ENCODE measurements at regions not wholly inside any gene's neighbourhood (a gene's known extent, or its start where the extent isn't known, plus 50 kb on each side); places are given as distances from the start of the nearest gene placed in this dataset.

DNA sequence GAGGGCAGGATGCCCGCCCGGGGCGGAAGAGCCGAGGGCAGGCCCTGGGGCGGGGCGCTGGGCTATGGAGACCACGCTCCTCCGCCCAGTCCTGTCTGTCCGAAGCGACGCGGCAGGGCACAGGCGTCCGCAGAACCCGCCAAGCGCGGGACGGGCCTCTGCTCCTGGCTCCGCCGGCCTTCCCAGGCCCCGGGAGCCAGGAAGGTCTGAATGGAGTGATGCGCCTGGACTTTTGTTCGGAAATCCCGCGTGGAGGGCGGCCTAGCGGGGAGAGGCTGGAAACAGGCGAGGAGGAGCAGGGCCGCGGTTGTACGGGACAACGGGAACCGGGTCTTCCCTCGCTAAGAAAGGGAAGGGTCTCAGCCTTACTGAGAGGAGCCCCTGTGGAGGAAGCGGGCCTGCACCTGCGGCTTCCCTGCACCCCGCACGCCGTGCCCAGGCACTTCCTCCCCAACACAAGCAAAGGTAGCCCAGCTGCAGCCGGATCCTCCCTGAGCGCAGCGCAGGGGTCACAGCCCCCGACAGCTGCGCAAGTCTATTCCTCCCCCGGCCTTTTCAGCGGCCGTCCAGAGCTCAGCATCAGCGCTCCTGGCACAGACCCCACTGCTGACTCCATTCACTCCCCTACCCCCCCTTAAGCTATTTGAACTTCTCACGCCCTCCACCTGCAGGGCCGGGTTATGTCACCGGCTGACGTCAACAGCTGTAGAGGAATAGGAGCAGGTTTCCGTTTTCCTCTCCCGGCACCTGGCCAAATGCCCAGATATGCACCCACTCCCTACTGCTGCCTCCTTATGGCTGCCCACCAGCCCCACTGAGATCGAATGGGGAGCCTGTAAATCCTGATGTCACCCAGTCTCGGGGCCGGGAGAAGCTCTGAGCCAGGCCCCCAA lies 143.2 kb upstream of the RET start:
- no peak overlapping the region for H4K91ac ChIP-seq (ENCODE audit: insufficient read depth, low read depth, low read length)
- H2AK5ac ChIP-seq (ENCODE audit: low read depth, low read length) = no peak overlapping the region
- ATAC-seq (ENCODE audit: low read depth) (no peak), DNase-seq (peak; percentile 19)
- H3K4me3 ChIP-seq (ENCODE audit: insufficient read depth, low read depth, low read length) = no peak overlapping the region
- in situ Hi-C loops (cut with MboI; ENCODE audit: low sequenced_read_pairs) = no loop called here
- no peak overlapping the region for H4K8ac ChIP-seq (ENCODE audit: low read depth in 2 of 2, low read length in 2 of 2)
- no peak overlapping the region for H3K4me2 ChIP-seq (ENCODE audit: low read depth, low read length)
- POLR2A ChIA-PET (ENCODE audit: unreplicated experiment) = no interaction called here
- no peaks in the 10 kb centered on the region for H3K79me1 ChIP-seq (ENCODE audit: low read depth in 1 of 2, low read length in 2 of 2)
- 6% methylated on average over 20 of the region's 57 CpGs; no CpG with 5 or more reads in 1 of the 2 experiments for WGBS, 2 experiments (ENCODE audit: extremely low coverage in 2 of 2, insufficient read length in 1 of 2)
- no peak overlapping the region for H2BK5ac ChIP-seq (ENCODE audit: low read depth, low read length, poor library complexity, severe bottlenecking)
- H3K4ac ChIP-seq (ENCODE audit: low read depth, low read length) = no peak overlapping the region
- no peak overlapping the region for H3K9ac ChIP-seq (ENCODE audit: low read depth, low read length)
- H3K9me1 ChIP-seq (ENCODE audit: insufficient read depth, low read length) = peaks cover 2% of the 10 kb centered on the region; the same call in 1 of the 2 replicates
- H3K56ac ChIP-seq (ENCODE audit: extremely low read depth, insufficient read depth, low read length) = no peak overlapping the region
- H2AK9ac ChIP-seq (replicated peaks; ENCODE audit: low read depth, low read length, poor library complexity) = no peak overlapping the region
- no peak overlapping the region for H2BK20ac ChIP-seq (ENCODE audit: low read depth, low read length)
- peak overlapping the region; percentile 21 for H2AFZ ChIP-seq (replicated peaks; ENCODE audit: low read length, poor library complexity)
- intact Hi-C loops (cut with micrococcal nuclease) = no loop called here
- CTCF ChIA-PET = interaction anchor here (0.6 kb wide), 1 partner anchor 418 kb away, joined by 3 read pairs; no protein-coding TSS in a partner anchor
- no peaks in the 10 kb centered on the region for H3K9me3 ChIP-seq (ENCODE audit: control insufficient read depth, insufficient read depth, low read length)
- no peaks in the 10 kb centered on the region for H4K20me1 ChIP-seq (ENCODE audit: insufficient read depth, low read length)
- peaks cover 18% of the 10 kb centered on the region for H3K27me3 ChIP-seq (ENCODE audit: control insufficient read depth, insufficient read depth, low read length)
- H3K18ac ChIP-seq (ENCODE audit: low read depth, low read length) = no peak overlapping the region
- no peaks in the 10 kb centered on the region for H3K4me1 ChIP-seq (ENCODE audit: control insufficient read depth, insufficient read depth, low read length)
- no peak overlapping the region for H4K5ac ChIP-seq (ENCODE audit: low read depth, low read length)
- H3K14ac ChIP-seq (replicated peaks; ENCODE audit: low read depth, low read length) = no peak overlapping the region
- H3K23ac ChIP-seq (ENCODE audit: low read depth, low read length) = no peak overlapping the region
- no peak overlapping the region for H2BK120ac ChIP-seq (ENCODE audit: low read depth, low read length)
- no peak overlapping the region for H3K27ac ChIP-seq (ENCODE audit: insufficient read depth, low read length)
- no peak overlapping the region for H2BK15ac ChIP-seq (ENCODE audit: low read depth, low read length)
- no TSS peak for BruUV-seq (replicated peaks)
- dilution Hi-C loops (cut with HindIII; ENCODE audit: low sequenced_read_pairs, unreplicated experiment) = no loop called here
- H3K36me3 ChIP-seq (ENCODE audit: control insufficient read depth, insufficient read depth, low read length) = no peaks in the 10 kb centered on the region
- TF ChIP-seq RCOR1 (IDR thresholded peaks at IDR 0.05; ENCODE audit: insufficient replicate concordance, low read length) (no peak), CEBPB (IDR thresholded peaks at IDR 0.05; ENCODE audit: low read depth, low read length) (no peak), RAD21 (IDR thresholded peaks at IDR 0.05; ENCODE audit: low read length) (no peak), SMC3 (IDR thresholded peaks at IDR 0.05; ENCODE audit: low read depth, low read length) (no peak), CHD1 (IDR thresholded peaks at IDR 0.05; ENCODE audit: low read depth, low read length) (no peak), MAFK (IDR thresholded peaks at IDR 0.05; ENCODE audit: low read depth, low read length) (no peak), FOS (IDR thresholded peaks at IDR 0.05; ENCODE audit: low read depth, low read length) (no peak), NFE2L2 (IDR thresholded peaks at IDR 0.05; ENCODE audit: low read depth, low read length) (no peak), BHLHE40 (IDR thresholded peaks at IDR 0.05; ENCODE audit: low read depth, low read length) (no peak), POLR2A (IDR thresholded peaks at IDR 0.05; ENCODE audit: low read depth, low read length) (no peak), MXI1 (IDR thresholded peaks at IDR 0.05; ENCODE audit: borderline replicate concordance, low read depth, low read length) (no peak), MAZ (IDR thresholded peaks at IDR 0.05; ENCODE audit: borderline replicate concordance, low read depth, low read length) (no peak)
- TF ChIP-seq, protein P1, sequence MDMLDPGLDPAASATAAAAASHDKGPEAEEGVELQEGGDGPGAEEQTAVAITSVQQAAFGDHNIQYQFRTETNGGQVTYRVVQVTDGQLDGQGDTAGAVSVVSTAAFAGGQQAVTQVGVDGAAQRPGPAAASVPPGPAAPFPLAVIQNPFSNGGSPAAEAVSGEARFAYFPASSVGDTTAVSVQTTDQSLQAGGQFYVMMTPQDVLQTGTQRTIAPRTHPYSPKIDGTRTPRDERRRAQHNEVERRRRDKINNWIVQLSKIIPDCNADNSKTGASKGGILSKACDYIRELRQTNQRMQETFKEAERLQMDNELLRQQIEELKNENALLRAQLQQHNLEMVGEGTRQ (IDR thresholded peaks at IDR 0.05; ENCODE audit: low read depth, low read length) = no peak
- TF ChIP-seq, protein P2, sequence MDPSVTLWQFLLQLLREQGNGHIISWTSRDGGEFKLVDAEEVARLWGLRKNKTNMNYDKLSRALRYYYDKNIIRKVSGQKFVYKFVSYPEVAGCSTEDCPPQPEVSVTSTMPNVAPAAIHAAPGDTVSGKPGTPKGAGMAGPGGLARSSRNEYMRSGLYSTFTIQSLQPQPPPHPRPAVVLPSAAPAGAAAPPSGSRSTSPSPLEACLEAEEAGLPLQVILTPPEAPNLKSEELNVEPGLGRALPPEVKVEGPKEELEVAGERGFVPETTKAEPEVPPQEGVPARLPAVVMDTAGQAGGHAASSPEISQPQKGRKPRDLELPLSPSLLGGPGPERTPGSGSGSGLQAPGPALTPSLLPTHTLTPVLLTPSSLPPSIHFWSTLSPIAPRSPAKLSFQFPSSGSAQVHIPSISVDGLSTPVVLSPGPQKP (IDR thresholded peaks at IDR 0.05; ENCODE audit: borderline replicate concordance, low read depth, low read length) = no peak
- TF ChIP-seq, protein P3, sequence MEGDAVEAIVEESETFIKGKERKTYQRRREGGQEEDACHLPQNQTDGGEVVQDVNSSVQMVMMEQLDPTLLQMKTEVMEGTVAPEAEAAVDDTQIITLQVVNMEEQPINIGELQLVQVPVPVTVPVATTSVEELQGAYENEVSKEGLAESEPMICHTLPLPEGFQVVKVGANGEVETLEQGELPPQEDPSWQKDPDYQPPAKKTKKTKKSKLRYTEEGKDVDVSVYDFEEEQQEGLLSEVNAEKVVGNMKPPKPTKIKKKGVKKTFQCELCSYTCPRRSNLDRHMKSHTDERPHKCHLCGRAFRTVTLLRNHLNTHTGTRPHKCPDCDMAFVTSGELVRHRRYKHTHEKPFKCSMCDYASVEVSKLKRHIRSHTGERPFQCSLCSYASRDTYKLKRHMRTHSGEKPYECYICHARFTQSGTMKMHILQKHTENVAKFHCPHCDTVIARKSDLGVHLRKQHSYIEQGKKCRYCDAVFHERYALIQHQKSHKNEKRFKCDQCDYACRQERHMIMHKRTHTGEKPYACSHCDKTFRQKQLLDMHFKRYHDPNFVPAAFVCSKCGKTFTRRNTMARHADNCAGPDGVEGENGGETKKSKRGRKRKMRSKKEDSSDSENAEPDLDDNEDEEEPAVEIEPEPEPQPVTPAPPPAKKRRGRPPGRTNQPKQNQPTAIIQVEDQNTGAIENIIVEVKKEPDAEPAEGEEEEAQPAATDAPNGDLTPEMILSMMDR (conservative IDR thresholded peaks at IDR 0.05; ENCODE audit: low read depth, low read length) = no peak

All from IMR-90 (cell line).